ENCODE measurements at regions not wholly inside any gene's neighbourhood (a gene's known extent, or its start where the extent isn't known, plus 50 kb on each side); places are given as distances from the start of the nearest gene placed in this dataset.

GRCh38 chr6:145396499-145396898 is 338.8 kb downstream of the EPM2A start:
- TF ChIP-seq CTCF (IDR thresholded peaks at IDR 0.05) (no peak), POLR2A (IDR thresholded peaks at IDR 0.05) (no peak)
- H3K36me3 ChIP-seq: no peaks in the 10 kb centered on the region
- no peak overlapping the region for H3K27ac ChIP-seq
- no peaks in the 10 kb centered on the region for H3K4me1 ChIP-seq
- DNase-seq: no peak
- no peak overlapping the region for H3K4me3 ChIP-seq
- no peaks in the 10 kb centered on the region for H3K9me3 ChIP-seq
- H3K27me3 ChIP-seq: no peaks in the 10 kb centered on the region
- intact Hi-C loops (cut with DNase I; ENCODE audit: low total_unique reads): no loop called here

- H3K27ac ChIP-seq: no peak overlapping the region
- no peaks in the 10 kb centered on the region for H3K9me3 ChIP-seq
- intact Hi-C loops (cut with DNase I; ENCODE audit: low total_unique reads): no loop called here
- H3K36me3 ChIP-seq: no peaks in the 10 kb centered on the region
- H3K4me3 ChIP-seq: no peak overlapping the region
- no peak for DNase-seq
- H3K27me3 ChIP-seq: no peaks in the 10 kb centered on the region
- TF ChIP-seq POLR2A (IDR thresholded peaks at IDR 0.05) (no peak), CTCF (IDR thresholded peaks at IDR 0.05) (no peak)
- no peaks in the 10 kb centered on the region for H3K4me1 ChIP-seq
Observed at GRCh38 chr6:145400508-145400907, 334.8 kb downstream of the EPM2A start.

- H3K4me3 ChIP-seq: no peak overlapping the region
- no peaks in the 10 kb centered on the region for H3K9me3 ChIP-seq
- TF ChIP-seq CTCF (IDR thresholded peaks at IDR 0.05): no peak
- TF ChIP-seq POLR2A (IDR thresholded peaks at IDR 0.05): no peak
- H3K27me3 ChIP-seq: no peaks in the 10 kb centered on the region
- no peaks in the 10 kb centered on the region for H3K36me3 ChIP-seq
- H3K4me1 ChIP-seq: no peaks in the 10 kb centered on the region
- no peak overlapping the region for H3K27ac ChIP-seq
- DNase-seq: no peak
- intact Hi-C loops (cut with DNase I; ENCODE audit: low total_unique reads): no loop called here
Observed at GRCh38 chr6:145405006-145405551, 330.2 kb downstream of the EPM2A start.

GRCh38 chr6:145406783-145407182 is 328.5 kb downstream of the EPM2A start:
- intact Hi-C loops (cut with DNase I; ENCODE audit: low total_unique reads): no loop called here
- H3K9me3 ChIP-seq: no peaks in the 10 kb centered on the region
- H3K4me3 ChIP-seq: no peak overlapping the region
- no peaks in the 10 kb centered on the region for H3K27me3 ChIP-seq
- no peak overlapping the region for H3K27ac ChIP-seq
- TF ChIP-seq POLR2A (IDR thresholded peaks at IDR 0.05) (no peak), CTCF (IDR thresholded peaks at IDR 0.05) (no peak)
- no peaks in the 10 kb centered on the region for H3K36me3 ChIP-seq
- no peak for DNase-seq
- H3K4me1 ChIP-seq: no peaks in the 10 kb centered on the region

GRCh38 chr6:145415616-145416015 is 319.7 kb downstream of the EPM2A start:
- TF ChIP-seq POLR2A (IDR thresholded peaks at IDR 0.05) (no peak), CTCF (IDR thresholded peaks at IDR 0.05) (no peak)
- H3K27ac ChIP-seq: no peak overlapping the region
- no peaks in the 10 kb centered on the region for H3K36me3 ChIP-seq
- H3K4me3 ChIP-seq: no peak overlapping the region
- no peaks in the 10 kb centered on the region for H3K27me3 ChIP-seq
- no peaks in the 10 kb centered on the region for H3K9me3 ChIP-seq
- H3K4me1 ChIP-seq: no peaks in the 10 kb centered on the region
- intact Hi-C loops (cut with DNase I; ENCODE audit: low total_unique reads): no loop called here
- DNase-seq: no peak
